NCI-H345 treated with DMSO at 0.1 percent for 48 hours (cell line): ENCODE measurements at regions not wholly inside any gene's neighbourhood (a gene's known extent, or its start where the extent isn't known, plus 50 kb on each side); places are given as distances from the start of the nearest gene placed in this dataset.
"Not testable (repeated sequence)": the region's sequence is repeated elsewhere in the genome, so short reads cannot be mapped to it uniquely, and the experiment has no call there.

Source experiments
- DNase-seq: peaks from one replicate; lab custom pipeline; 2025; ENCODE audit not compliant: unreplicated experiment; lab: John Stamatoyannopoulos, UW

- DNase-seq: no peak
Measured at GRCh38 chr20:26218301-26218700, 521.6 kb upstream of the ZNF337 start.

- DNase-seq: no peak
Measured at GRCh38 chr20:26216025-26216424, 519.4 kb upstream of the ZNF337 start.

GRCh38 chr20:26214991-26215390 is 518.3 kb upstream of the ZNF337 start:
- DNase-seq: no peak

- no peak for DNase-seq
Measured at GRCh38 chr20:26209171-26209941, 512.7 kb upstream of the ZNF337 start.

GRCh38 chr20:26208296-26209091 is 511.8 kb upstream of the ZNF337 start:
- DNase-seq: peak; percentile 37

- not testable (repeated sequence) for DNase-seq
Measured at GRCh38 chr20:26207967-26208295, 511.3 kb upstream of the ZNF337 start.

- DNase-seq: peak; percentile 23
Measured at GRCh38 chr20:26207237-26207966, 510.7 kb upstream of the ZNF337 start.

GRCh38 chr20:26205350-26205749 is 508.7 kb upstream of the ZNF337 start:
- no peak for DNase-seq

GRCh38 chr20:26201026-26201425 is 504.4 kb upstream of the ZNF337 start:
- not testable (repeated sequence) for DNase-seq

- DNase-seq: not testable (repeated sequence)
Measured at GRCh38 chr20:26187329-26187728, 490.7 kb upstream of the ZNF337 start.

GRCh38 chr20:26183720-26184119 is 487.1 kb upstream of the ZNF337 start:
- DNase-seq: not testable (repeated sequence)

- not testable (repeated sequence) for DNase-seq
Measured at GRCh38 chr20:26181364-26181763, 484.7 kb upstream of the ZNF337 start.

- not testable (repeated sequence) for DNase-seq
Measured at GRCh38 chr20:26171875-26172274, 475.2 kb upstream of the ZNF337 start.

GRCh38 chr20:26169506-26169905 is 472.9 kb upstream of the ZNF337 start:
- DNase-seq: no peak

GRCh38 chr20:26167499-26167898 is 470.8 kb upstream of the ZNF337 start:
- DNase-seq: no peak

GRCh38 chr20:26163890-26164289 is 467.2 kb upstream of the ZNF337 start:
- DNase-seq: no peak

GRCh38 chr20:26163151-26163550 is 466.5 kb upstream of the ZNF337 start:
- DNase-seq: not testable (repeated sequence)

- DNase-seq: not testable (repeated sequence)
Measured at GRCh38 chr20:26161741-26162140, 465.1 kb upstream of the ZNF337 start.

- DNase-seq: not testable (repeated sequence)
Measured at GRCh38 chr20:26160916-26161315, 464.3 kb upstream of the ZNF337 start.

GRCh38 chr20:26154224-26154623 is 457.6 kb upstream of the ZNF337 start:
- DNase-seq: no peak

GRCh38 chr20:26135325-26136110 is 438.9 kb upstream of the ZNF337 start:
- DNase-seq: no peak
